ENCODE measurements at regions not wholly inside any gene's neighbourhood (a gene's known extent, or its start where the extent isn't known, plus 50 kb on each side); places are given as distances from the start of the nearest gene placed in this dataset.

DNA sequence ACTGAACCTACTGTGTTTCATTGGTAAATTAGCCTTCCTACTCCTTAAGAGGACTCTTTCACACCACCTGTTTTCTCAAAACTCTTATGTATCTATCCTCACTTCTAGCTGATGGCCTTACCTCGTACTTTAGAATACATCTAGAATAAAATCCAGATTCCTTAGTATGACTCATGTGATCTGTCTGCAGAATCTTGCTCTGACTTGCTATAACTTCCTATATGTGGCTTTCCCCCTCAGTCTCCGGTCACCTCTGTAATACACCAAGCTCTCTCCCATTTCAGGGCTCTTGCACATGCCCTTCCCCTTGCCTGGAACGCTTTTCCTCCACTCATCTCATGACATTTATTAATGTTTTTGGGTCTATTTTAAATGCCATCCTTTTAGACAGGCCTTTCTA is 95.6 kb upstream of the LHCGR start:
- Histone ChIP-seq H3K79me1 (ENCODE audit: insufficient read depth, low read depth, low read length, poor library complexity, severe bottlenecking) (no peaks in the 10 kb centered on the region), H3K79me2 (ENCODE audit: insufficient read depth, low read length) (no peaks in the 10 kb centered on the region), H2AK5ac (ENCODE audit: insufficient read length, low read length) (no peak overlapping the region), H4K91ac (ENCODE audit: insufficient read length, low read depth, low read length) (no peak overlapping the region), H2BK15ac (ENCODE audit: low read depth, low read length) (no peak overlapping the region), H3K4me1 (ENCODE audit: insufficient read depth, low read length) (no peaks in the 10 kb centered on the region), H3K23ac (ENCODE audit: insufficient read length, low read depth, low read length) (no peak overlapping the region), H3K4me2 (ENCODE audit: insufficient read depth, insufficient read length, low read length) (no peak overlapping the region), H3K23me2 (ENCODE audit: insufficient read length, low read depth, low read length, poor library complexity, severe bottlenecking) (no peaks in the 10 kb centered on the region), H2BK5ac (ENCODE audit: insufficient read length, low read length) (no peak overlapping the region), H3T11ph (ENCODE audit: low read length) (no peak overlapping the region), H3K27me3 (ENCODE audit: insufficient read depth, low read length) (no peaks in the 10 kb centered on the region), H3K9me3 (ENCODE audit: control insufficient read depth, low read depth, low read length) (no peaks in the 10 kb centered on the region), H4K8ac (replicated peaks; ENCODE audit: insufficient read length, low read depth, low read length) (no peak overlapping the region), H3K4ac (ENCODE audit: low read depth, low read length) (no peak overlapping the region), H2BK12ac (ENCODE audit: insufficient read length, low read depth, low read length) (no peak overlapping the region), H3K18ac (ENCODE audit: insufficient read length, low read depth, low read length) (no peak overlapping the region), H2AFZ (ENCODE audit: low read length) (no peak overlapping the region), H2BK120ac (ENCODE audit: low read depth, low read length, poor library complexity, severe bottlenecking) (no peak overlapping the region), H3K14ac (ENCODE audit: insufficient read depth, low read length) (no peak overlapping the region), H3K27ac (ENCODE audit: insufficient read length, low read depth, low read length) (no peak overlapping the region), H4K5ac (ENCODE audit: insufficient read length, low read depth, low read length) (no peak overlapping the region), H3K9ac (ENCODE audit: extremely low read depth, insufficient read length, low read length) (no peak overlapping the region), H4K20me1 (ENCODE audit: control insufficient read depth, insufficient read depth, insufficient read length) (no peaks in the 10 kb centered on the region), H3K56ac (ENCODE audit: insufficient read length, low read depth, low read length) (no peak overlapping the region), H2BK20ac (ENCODE audit: low read depth, low read length, poor library complexity, severe bottlenecking) (no peak overlapping the region)
- H3K4me3 Mint-ChIP-seq = no peak overlapping the region
- DNase-seq = no peak
- no peaks in the 10 kb centered on the region for H3K9me3 Mint-ChIP-seq
- no peaks in the 10 kb centered on the region for H3K4me1 Mint-ChIP-seq
- no CpG with 5 or more reads among the region's 3 CpGs for WGBS (ENCODE audit: extremely low coverage, insufficient read length, low lambda C conversion rate)
- H3K36me3 Mint-ChIP-seq (ENCODE audit: insufficient read depth in 1 of 3, low read depth in 3 of 3) = no peaks in the 10 kb centered on the region; a peak in 1 of 7 replicates
- TF ChIP-seq, protein P1, sequence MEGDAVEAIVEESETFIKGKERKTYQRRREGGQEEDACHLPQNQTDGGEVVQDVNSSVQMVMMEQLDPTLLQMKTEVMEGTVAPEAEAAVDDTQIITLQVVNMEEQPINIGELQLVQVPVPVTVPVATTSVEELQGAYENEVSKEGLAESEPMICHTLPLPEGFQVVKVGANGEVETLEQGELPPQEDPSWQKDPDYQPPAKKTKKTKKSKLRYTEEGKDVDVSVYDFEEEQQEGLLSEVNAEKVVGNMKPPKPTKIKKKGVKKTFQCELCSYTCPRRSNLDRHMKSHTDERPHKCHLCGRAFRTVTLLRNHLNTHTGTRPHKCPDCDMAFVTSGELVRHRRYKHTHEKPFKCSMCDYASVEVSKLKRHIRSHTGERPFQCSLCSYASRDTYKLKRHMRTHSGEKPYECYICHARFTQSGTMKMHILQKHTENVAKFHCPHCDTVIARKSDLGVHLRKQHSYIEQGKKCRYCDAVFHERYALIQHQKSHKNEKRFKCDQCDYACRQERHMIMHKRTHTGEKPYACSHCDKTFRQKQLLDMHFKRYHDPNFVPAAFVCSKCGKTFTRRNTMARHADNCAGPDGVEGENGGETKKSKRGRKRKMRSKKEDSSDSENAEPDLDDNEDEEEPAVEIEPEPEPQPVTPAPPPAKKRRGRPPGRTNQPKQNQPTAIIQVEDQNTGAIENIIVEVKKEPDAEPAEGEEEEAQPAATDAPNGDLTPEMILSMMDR (conservative IDR thresholded peaks at IDR 0.05) = no peak
- no peaks in the 10 kb centered on the region for H3K27me3 Mint-ChIP-seq (ENCODE audit: low read depth)
- H3K27ac Mint-ChIP-seq = no peak overlapping the region
